SK-N-SH (cell line): ENCODE measurements at regions not wholly inside any gene's neighbourhood (a gene's known extent, or its start where the extent isn't known, plus 50 kb on each side); places are given as distances from the start of the nearest gene placed in this dataset.
A peak's percentile ranks its signal among the peaks of the same experiment; 100 is the strongest.

Experiments
- CTCF ChIA-PET: fragments of 300-600, 350-600 bp; formaldehyde crosslinking; extraction: SDS; loops from one replicate; lab custom pipeline; 2021; lab: Yijun Ruan, JAX
- POLR2A ChIA-PET: fragments of 350-600 bp; sonication (Branson Sonifier 250); formaldehyde crosslinking; extraction: SDS; loops from one replicate; lab custom pipeline; 2020; ENCODE audit warnings: antibody characterized with exemption, inconsistent platforms; lab: Yijun Ruan, JAX
- DNase-seq: peaks from one replicate; pipeline ENCODE4 v3.0.0; 2012
- H2AFZ ChIP-seq: fragments of 200-600 bp; sonication (generic); 2 replicates; pipeline ENCODE4 v1.8.1; 2016; ENCODE audit warnings: antibody characterized with exemption, mild to moderate bottlenecking, low read depth
- H3F3A ChIP-seq: fragments of 200-600 bp; sonication (generic); replicated peaks from 2 replicates; pipeline ENCODE3; 2016; ENCODE audit warnings: antibody characterized with exemption, mild to moderate bottlenecking; ENCODE audit not compliant: insufficient read depth
- H3K27ac ChIP-seq, 2 experiments: fragments of 200-500 bp in 1 of 2; fragments of 200-600 bp in 1 of 2; sonication (Bioruptor generic) in 1 of 2; sonication (generic), shearing (Covaris generic) in 1 of 2; 2 replicates each; pipeline versions ENCODE4 v1.5.1 to v1.6.1; 2014 to 2016; ENCODE audit warnings: low read depth in 2 of 2, inconsistent platforms in 1 of 2, low read length in 1 of 2, mild to moderate bottlenecking in 1 of 2, mixed read lengths in 1 of 2
- H3K27me3 ChIP-seq: fragments of 200-600 bp; sonication (generic), shearing (Covaris generic); 2 replicates; pipeline ENCODE4 v1.6.1; 2016; ENCODE audit warnings: mixed run types; ENCODE audit not compliant: insufficient read depth
- H3K36me3 ChIP-seq, 2 experiments: fragments of 200-500 bp in 1 of 2; fragments of 200-600 bp in 1 of 2; sonication (Bioruptor generic) in 1 of 2; sonication (generic) in 1 of 2; replicated peaks in 1 of 2; 2 replicates each; pipeline versions ENCODE3 to v1.5.1; 2014 to 2016; ENCODE audit warnings: low read length in 1 of 2, mild to moderate bottlenecking in 1 of 2; ENCODE audit not compliant: insufficient read depth in 2 of 2, control insufficient read depth in 1 of 2
- H3K4me1 ChIP-seq, 2 experiments: fragments of 200-500 bp in 1 of 2; fragments of 200-600 bp in 1 of 2; sonication (Bioruptor generic) in 1 of 2; sonication (generic), shearing (Covaris generic) in 1 of 2; 2 replicates each; pipeline versions ENCODE4 v1.5.1 to v1.6.1; 2014 to 2016; ENCODE audit warnings: low read depth in 1 of 2, low read length in 1 of 2, mixed run types in 1 of 2; ENCODE audit not compliant: insufficient read depth in 2 of 2, control insufficient read depth in 1 of 2
- H3K4me2 ChIP-seq: fragments of 200-600 bp; sonication (generic), shearing (Covaris generic); 2 replicates; pipeline ENCODE4 v1.6.1; 2017; ENCODE audit warnings: mixed run types
- H3K4me3 ChIP-seq, 2 experiments: fragments of 200-500 bp in 1 of 2; fragments of 200-600 bp in 1 of 2; sonication (Bioruptor generic) in 1 of 2; sonication (generic), shearing (Covaris generic) in 1 of 2; 2 replicates each; pipeline versions ENCODE4 v1.5.1 to v1.8.1; 2014 to 2016; ENCODE audit warnings: low read depth in 2 of 2, inconsistent platforms in 1 of 2, low read length in 1 of 2, mild to moderate bottlenecking in 1 of 2, mixed read lengths in 1 of 2, moderate library complexity in 1 of 2
- H3K79me2 ChIP-seq: fragments of 200-600 bp; sonication (generic); 2 replicates; pipeline ENCODE4 v1.8.1; 2017; ENCODE audit warnings: mild to moderate bottlenecking; ENCODE audit not compliant: insufficient read depth
- H3K9ac ChIP-seq: fragments of 200-600 bp; sonication (generic); 2 replicates; pipeline ENCODE4 v1.6.1; 2017; ENCODE audit warnings: mixed run types
- H3K9me2 ChIP-seq: fragments of 200-600 bp; sonication (generic); 2 replicates; pipeline ENCODE4 v1.6.1; 2017; ENCODE audit warnings: mixed run types
- H3K9me3 ChIP-seq: fragments of 200-600 bp; sonication (generic); 2 replicates; pipeline ENCODE4 v1.6.1; 2017; ENCODE audit warnings: mixed run types, mild to moderate bottlenecking, moderate library complexity
- H4K20me1 ChIP-seq: fragments of 200-600 bp; sonication (generic); 2 replicates; pipeline ENCODE4 v1.6.1; 2017; ENCODE audit warnings: mild to moderate bottlenecking, mixed run types; ENCODE audit not compliant: insufficient read depth
- EP300 ChIP-seq, 2 experiments: IDR thresholded peaks; 2 replicates each; pipeline versions ENCODE4 v1.4.0 to v1.6.1; 2012; ENCODE audit warnings: borderline replicate concordance in 1 of 2, low read depth in 1 of 2, low read length in 1 of 2
- GABPA ChIP-seq: IDR thresholded peaks from 2 replicates; pipeline ENCODE4 v1.4.0; 2012; ENCODE audit warnings: low read depth, mild to moderate bottlenecking
- GATA2 ChIP-seq: sonication (generic); formaldehyde crosslinking; IDR thresholded peaks from 2 replicates; pipeline ENCODE4 v1.5.0; 2020; ENCODE audit warnings: mild to moderate bottlenecking, missing genetic modification reagents
- JUND ChIP-seq: IDR thresholded peaks from 2 replicates; pipeline ENCODE4 v1.4.0; 2012
- MAX ChIP-seq: IDR thresholded peaks from 2 replicates; pipeline ENCODE4 v1.4.0; 2012; ENCODE audit warnings: low read depth
- NRF1 ChIP-seq: IDR thresholded peaks from 2 replicates; pipeline ENCODE4 v1.6.1; 2012; ENCODE audit warnings: low read depth, mild to moderate bottlenecking, low read length
- RFX5 ChIP-seq: IDR thresholded peaks from 2 replicates; pipeline ENCODE4 v1.6.1; 2012; ENCODE audit warnings: mild to moderate bottlenecking, improper control_type of control experiment, low read length
- SIN3A ChIP-seq: IDR thresholded peaks from 2 replicates; pipeline ENCODE4 v1.6.1; 2012; ENCODE audit warnings: low read depth, mild to moderate bottlenecking, low read length, moderate library complexity, borderline replicate concordance
- TAF1 ChIP-seq: IDR thresholded peaks from 2 replicates; pipeline ENCODE4 v1.6.1; 2012; ENCODE audit warnings: low read depth, mild to moderate bottlenecking, low read length, moderate library complexity, borderline replicate concordance
- TEAD4 ChIP-seq: IDR thresholded peaks from 2 replicates; pipeline ENCODE4 v1.4.0; 2012; ENCODE audit warnings: mild to moderate bottlenecking, borderline replicate concordance; ENCODE audit not compliant: insufficient read depth
- USF2 ChIP-seq: fragments of 150-350 bp; IDR thresholded peaks from 2 replicates; pipeline ENCODE4 v1.6.1; 2017; ENCODE audit warnings: antibody characterized with exemption, low read length, low read depth, borderline replicate concordance
- YY1 ChIP-seq: IDR thresholded peaks from 2 replicates; pipeline ENCODE4 v1.4.0; 2012; ENCODE audit warnings: low read depth, mild to moderate bottlenecking
- WGBS: methylation state at CpG from one replicate; pipeline ENCODE4 v1.1.6; 2017; ENCODE audit warnings: low lambda C conversion rate; 5-methylcytosine and 5-hydroxymethylcytosine counted together
- TF ChIP-seq, protein P1 (sequence below): fragments of 200-600 bp; sonication (generic); IDR thresholded peaks from 2 replicates; pipeline ENCODE4 v1.6.1; 2017; ENCODE audit warnings: antibody characterized with exemption, mild to moderate bottlenecking, moderate library complexity

DNA sequence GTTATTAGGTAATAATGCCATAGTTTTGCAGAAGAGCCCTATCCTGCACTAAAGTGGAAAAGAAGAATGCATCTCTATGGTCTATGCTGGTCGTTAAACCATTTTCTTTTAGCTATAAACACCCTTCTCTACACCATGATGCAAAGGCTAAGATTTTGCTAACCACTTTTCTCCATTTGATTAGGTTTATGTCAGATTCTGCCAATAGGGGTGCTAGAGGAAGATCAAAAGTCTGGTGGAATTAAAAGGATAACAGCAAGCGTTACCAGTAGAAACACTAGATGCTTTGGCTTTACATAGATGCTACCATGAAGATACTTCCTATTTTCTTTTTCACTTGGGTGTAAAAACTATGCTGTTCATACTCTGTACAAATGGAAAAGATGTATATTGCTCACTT is 669.8 kb upstream of the ARPP21 start:
- Histone ChIP-seq H3K36me3 (no peaks in the 10 kb centered on the region), H3K4me3 (no peak overlapping the region), H3K9me2 (no peaks in the 10 kb centered on the region), H2AFZ (no peak overlapping the region), H3K4me1 (peaks cover 0 to 4% of the 10 kb centered on the region in 2 experiments; a peak in 2 of 4 replicates), H3K9me3 (no peaks in the 10 kb centered on the region), H3K4me2 (no peak overlapping the region), H4K20me1 (no peaks in the 10 kb centered on the region), H3K27ac (no peak overlapping the region), H3F3A (no peaks in the 10 kb centered on the region), H3K27me3 (no peaks in the 10 kb centered on the region), H3K9ac (no peak overlapping the region), H3K79me2 (no peaks in the 10 kb centered on the region)
- DNase-seq = no peak
- 35% methylated on average over 2 of the region's 2 CpGs for WGBS
- CTCF ChIA-PET = no interaction called here
- POLR2A ChIA-PET = no interaction called here
- TF ChIP-seq, protein P1, sequence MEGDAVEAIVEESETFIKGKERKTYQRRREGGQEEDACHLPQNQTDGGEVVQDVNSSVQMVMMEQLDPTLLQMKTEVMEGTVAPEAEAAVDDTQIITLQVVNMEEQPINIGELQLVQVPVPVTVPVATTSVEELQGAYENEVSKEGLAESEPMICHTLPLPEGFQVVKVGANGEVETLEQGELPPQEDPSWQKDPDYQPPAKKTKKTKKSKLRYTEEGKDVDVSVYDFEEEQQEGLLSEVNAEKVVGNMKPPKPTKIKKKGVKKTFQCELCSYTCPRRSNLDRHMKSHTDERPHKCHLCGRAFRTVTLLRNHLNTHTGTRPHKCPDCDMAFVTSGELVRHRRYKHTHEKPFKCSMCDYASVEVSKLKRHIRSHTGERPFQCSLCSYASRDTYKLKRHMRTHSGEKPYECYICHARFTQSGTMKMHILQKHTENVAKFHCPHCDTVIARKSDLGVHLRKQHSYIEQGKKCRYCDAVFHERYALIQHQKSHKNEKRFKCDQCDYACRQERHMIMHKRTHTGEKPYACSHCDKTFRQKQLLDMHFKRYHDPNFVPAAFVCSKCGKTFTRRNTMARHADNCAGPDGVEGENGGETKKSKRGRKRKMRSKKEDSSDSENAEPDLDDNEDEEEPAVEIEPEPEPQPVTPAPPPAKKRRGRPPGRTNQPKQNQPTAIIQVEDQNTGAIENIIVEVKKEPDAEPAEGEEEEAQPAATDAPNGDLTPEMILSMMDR = 0 out of 2 replicates have a peak, but pooled peaks have one; percentile 7
- TF ChIP-seq TAF1 = no peak

- Histone ChIP-seq H2AFZ (no peak overlapping the region), H3K9me3 (no peaks in the 10 kb centered on the region), H3K36me3 (no peaks in the 10 kb centered on the region), H3K27ac (peak overlapping the region in 1 of 2 experiments; percentile 94; a peak in 2 of 4 replicates), H3K79me2 (no peaks in the 10 kb centered on the region), H3K27me3 (no peaks in the 10 kb centered on the region), H3K4me1 (peaks cover 0 to 4% of the 10 kb centered on the region in 2 experiments; a peak in 2 of 4 replicates), H4K20me1 (no peaks in the 10 kb centered on the region), H3K4me3 (no peak overlapping the region), H3F3A (no peaks in the 10 kb centered on the region), H3K9me2 (no peaks in the 10 kb centered on the region), H3K4me2 (no peak overlapping the region), H3K9ac (no peak overlapping the region)
- ChIA-PET CTCF (interaction anchor here (1.5 kb wide), 1 partner anchor 936 kb away, joined by 3 read pairs; no protein-coding TSS in a partner anchor), POLR2A (no interaction called here)
- TF ChIP-seq TEAD4 (no peak), RFX5 (no peak), GATA2 (CRISPR knock-in tag) (no peak), MAX (no peak), GABPA (no peak), YY1 (no peak), JUND (no peak), NRF1 (no peak), EP300 (IDR thresholded peaks at IDR 0.05; ENCODE audit: borderline replicate concordance in 1 of 2, low read depth in 1 of 2, low read length in 1 of 2) (no peak), USF2 (no peak), SIN3A (no peak)
- TF ChIP-seq, protein P1 = no peak
- no peak for DNase-seq
Observed at GRCh38 chr3:34972481-34972880, 666.8 kb upstream of the ARPP21 start.
